ENCODE measurements at regions not wholly inside any gene's neighbourhood (a gene's known extent, or its start where the extent isn't known, plus 50 kb on each side); places are given as distances from the start of the nearest gene placed in this dataset.
"Not testable (repeated sequence)": the region's sequence is repeated elsewhere in the genome, so short reads cannot be mapped to it uniquely, and the experiment has no call there.

DNA sequence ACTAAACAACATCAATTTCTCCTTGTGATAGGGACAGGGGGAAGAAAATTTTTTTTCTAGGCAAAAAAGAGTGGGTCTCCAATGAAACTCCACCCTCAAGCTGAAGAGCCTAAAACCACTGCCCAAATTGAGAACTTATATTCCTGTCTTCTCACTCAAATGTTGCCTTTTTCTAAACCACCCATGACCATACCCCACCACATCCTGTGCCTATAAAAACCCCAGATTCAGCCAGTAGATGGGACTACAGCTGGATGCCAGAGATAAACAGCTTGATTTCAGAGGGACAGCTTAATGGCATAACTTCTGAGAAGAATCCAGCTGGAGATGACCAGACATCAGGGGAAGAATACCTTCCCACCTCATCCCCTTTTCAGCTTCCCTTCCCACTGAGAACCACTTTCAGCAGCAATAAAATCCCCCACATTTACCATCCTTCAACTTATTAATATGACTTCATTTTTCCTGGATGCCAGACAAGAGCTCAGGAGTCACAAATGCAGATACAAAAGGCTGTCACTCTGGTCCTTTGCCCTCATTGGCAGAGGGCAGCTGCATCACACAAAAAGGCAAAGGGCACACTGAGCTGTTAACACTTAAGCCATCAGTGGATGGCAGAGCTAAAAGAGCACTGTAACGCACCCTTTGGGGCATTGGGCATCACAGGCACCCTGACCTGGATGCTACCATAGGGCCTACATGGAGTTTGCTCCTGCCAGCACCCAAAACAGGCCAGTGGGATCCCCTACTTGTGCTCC, 972.5 kb upstream of the CTNND2 start:
- H3K9me3 Mint-ChIP-seq, result peaks cover 17 to 24% of the 10 kb centered on the region in 2 donors
- no peak for ATAC-seq

GRCh38 chr5:12870872-12871539, 966.8 kb upstream of the CTNND2 start:
- Mint-ChIP-seq H3K27ac (no peak overlapping the region), H3K36me3 (peaks cover 0 to 7% of the 10 kb centered on the region in 2 donors), H3K9me3 (peaks cover 17 to 22% of the 10 kb centered on the region in 2 donors)
- DNase-seq (ENCODE audit: low spot score in 2 of 2) (no peak), ATAC-seq (no peak)

More for the DNA sequence above, 972.5 kb upstream of the CTNND2 start:
- DNase-seq (ENCODE audit: low spot score in 2 of 2), result no peak
- H3K36me3 Mint-ChIP-seq, result peaks cover 0 to 7% of the 10 kb centered on the region in 2 donors
- H3K27ac Mint-ChIP-seq, result no peak overlapping the region

DNA sequence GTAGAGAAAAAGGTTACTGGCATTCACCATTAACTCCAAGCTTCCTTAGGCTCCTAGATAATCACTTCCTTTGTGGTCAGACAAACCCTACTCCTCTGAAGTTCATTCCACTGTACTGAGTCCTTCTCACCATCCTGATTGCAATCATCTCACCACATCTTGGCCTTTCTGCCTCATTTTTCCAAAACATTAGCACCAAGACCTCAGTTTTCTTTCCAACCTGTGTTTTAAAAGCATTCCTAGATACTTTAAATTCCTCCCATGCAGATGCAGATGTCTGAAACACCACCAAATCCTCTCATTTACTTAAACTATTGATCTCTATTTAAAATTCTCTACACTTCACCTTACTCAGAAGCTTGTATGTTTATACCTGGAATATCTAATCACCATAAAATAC, 961.3 kb upstream of the CTNND2 start:
- Mint-ChIP-seq H3K9me3 (peaks cover 14% of the 10 kb centered on the region in 2 donors), H3K27ac (no peak overlapping the region)
- DNase-seq (ENCODE audit: low spot score in 2 of 2), result no peak

DNA sequence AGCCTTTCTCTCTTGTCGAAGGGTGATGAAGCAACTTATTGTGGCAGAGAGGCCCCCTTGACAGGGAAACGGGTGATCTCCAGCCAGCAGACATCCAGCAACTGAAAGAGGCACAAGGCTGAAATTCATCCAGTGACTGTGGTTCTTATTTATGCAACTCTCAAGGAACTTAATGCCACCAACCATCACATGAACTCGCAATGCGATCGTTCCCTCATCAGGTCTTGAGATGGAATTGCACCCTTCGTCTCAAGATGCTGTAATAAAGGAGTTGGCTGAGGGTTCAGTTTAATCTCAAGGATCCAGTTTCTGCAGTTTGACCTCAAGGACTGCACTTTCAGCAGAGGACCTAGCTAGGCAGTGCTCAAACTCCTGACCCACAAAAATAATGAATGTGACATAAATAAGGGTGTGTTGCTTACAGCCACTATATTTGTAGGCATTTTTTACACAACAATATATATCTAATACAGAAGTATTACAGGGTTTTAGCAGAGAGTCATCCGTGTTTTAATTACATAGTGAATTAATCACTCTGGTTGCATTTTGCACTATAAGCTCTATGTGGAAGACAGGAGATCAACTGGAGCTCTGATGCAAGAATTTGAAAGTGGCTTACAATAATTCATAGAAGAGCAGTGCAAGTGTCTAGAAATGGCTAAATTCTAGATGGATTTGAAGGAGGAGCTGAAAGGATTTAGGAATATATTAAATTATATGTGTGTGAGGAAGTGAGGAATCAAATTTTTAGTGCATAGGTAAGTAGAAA, 957.8 kb upstream of the CTNND2 start:
- H3K36me3 Mint-ChIP-seq, result no peaks in the 10 kb centered on the region
- peaks cover 18 to 24% of the 10 kb centered on the region in 2 donors for H3K9me3 Mint-ChIP-seq
- DNase-seq (ENCODE audit: low spot score in 2 of 2), result no peak
- ATAC-seq, result no peak
- H3K27ac Mint-ChIP-seq, result no peak overlapping the region

More for the DNA sequence above, 961.3 kb upstream of the CTNND2 start:
- ATAC-seq, result no peak
- H3K36me3 Mint-ChIP-seq, result no peaks in the 10 kb centered on the region

- ATAC-seq; DNase-seq (ENCODE audit: low spot score in 2 of 2); H3K27ac Mint-ChIP-seq; H3K36me3 Mint-ChIP-seq: not testable (repeated sequence)
- H3K9me3 Mint-ChIP-seq, result peaks cover 22 to 30% of the 10 kb centered on the region in 2 donors
These were observed 951.9 kb upstream of the CTNND2 start for GRCh38 chr5:12856105-12856504.

GRCh38 chr5:12854386-12854785, 950.1 kb upstream of the CTNND2 start:
- peaks cover 21 to 26% of the 10 kb centered on the region in 2 donors for H3K9me3 Mint-ChIP-seq
- peaks cover 0 to 6% of the 10 kb centered on the region in 2 donors for H3K36me3 Mint-ChIP-seq
- H3K27ac Mint-ChIP-seq, result no peak overlapping the region
- ATAC-seq (no peak), DNase-seq (ENCODE audit: low spot score in 2 of 2) (no peak)

GRCh38 chr5:12851761-12852160, 947.5 kb upstream of the CTNND2 start:
- Mint-ChIP-seq H3K36me3 (peaks cover 0 to 6% of the 10 kb centered on the region in 2 donors), H3K9me3 (peaks cover 21 to 27% of the 10 kb centered on the region in 2 donors), H3K27ac (no peak overlapping the region)
- DNase-seq (ENCODE audit: low spot score in 2 of 2), result no peak
- no peak for ATAC-seq

DNA sequence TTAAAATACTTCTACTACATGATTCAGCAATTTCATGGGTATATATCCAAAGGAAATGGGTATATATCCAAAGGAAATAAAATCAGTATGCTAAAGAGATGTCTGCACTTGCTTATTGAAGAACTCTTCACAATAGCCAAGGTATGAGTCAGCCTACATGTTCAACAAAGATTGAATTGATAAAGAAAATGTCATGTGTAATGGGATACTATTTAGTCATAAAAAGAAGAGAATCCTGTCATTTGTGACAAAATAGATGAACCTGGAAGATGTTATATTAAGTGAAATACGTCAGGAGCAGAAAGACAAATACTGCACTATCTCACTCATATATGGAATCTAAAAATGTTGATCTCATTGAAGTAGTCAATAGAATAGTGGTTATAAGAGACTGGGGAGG, 944.5 kb upstream of the CTNND2 start:
- DNase-seq (ENCODE audit: low spot score in 2 of 2) (no peak), ATAC-seq (no peak)
- peaks cover 14 to 28% of the 10 kb centered on the region in 2 donors for H3K9me3 Mint-ChIP-seq
- H3K27ac Mint-ChIP-seq, result no peak overlapping the region
- H3K36me3 Mint-ChIP-seq, result peaks cover 0 to 6% of the 10 kb centered on the region in 2 donors

DNA sequence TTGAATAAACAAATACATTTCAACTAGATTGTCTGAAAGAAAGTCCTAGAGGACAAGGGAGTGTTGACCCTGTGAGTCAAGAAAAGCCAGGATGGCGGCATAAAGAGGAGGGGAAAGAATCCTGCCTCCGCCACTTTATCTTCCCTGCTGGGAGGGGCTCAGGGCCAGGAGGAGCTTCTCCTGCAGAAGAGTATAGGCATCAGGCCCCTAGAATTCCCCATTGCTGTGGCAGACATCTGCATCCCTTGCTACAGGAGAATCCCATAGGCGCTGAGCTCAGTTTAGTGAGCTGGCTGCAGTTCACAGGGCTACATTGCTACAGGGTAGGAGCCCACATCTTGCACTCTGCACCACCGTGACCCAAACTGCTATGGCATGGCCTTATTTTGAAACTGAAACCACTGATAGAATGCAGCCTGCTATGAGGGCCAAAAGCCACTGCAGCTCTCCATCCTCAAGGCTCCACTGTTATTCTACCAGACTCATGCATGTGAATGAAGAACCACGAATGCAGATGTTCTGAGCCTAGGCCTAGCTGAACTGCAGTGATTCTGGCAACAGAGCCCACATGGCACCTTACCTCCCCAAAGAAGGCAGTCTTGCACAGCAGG, 941.4 kb upstream of the CTNND2 start:
- DNase-seq (ENCODE audit: low spot score in 2 of 2), result no peak
- Mint-ChIP-seq H3K9me3 (peaks cover 9 to 19% of the 10 kb centered on the region in 2 donors), H3K36me3 (no peaks in the 10 kb centered on the region), H3K27ac (no peak overlapping the region)
- ATAC-seq, result no peak

DNA sequence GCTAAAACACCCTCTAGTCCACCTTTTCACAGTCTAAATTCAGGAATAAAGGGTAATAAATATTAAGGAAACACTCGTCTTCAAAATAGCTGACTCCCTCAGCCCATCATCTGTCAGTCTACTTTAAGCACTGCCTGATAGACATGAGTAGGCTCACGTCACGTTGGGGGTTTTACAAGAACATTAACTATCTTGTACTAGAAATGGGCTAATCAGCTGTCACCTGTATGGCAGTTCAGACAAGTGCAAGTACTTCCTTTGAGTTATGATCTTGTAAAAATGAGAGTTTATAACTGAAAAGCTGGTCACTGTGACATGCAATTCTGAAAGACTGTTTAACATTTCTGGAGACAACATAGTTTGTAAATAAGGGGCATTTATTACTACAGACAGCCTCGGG, 936.7 kb upstream of the CTNND2 start:
- DNase-seq (ENCODE audit: low spot score in 2 of 2), result no peak
- ATAC-seq, result no peak
- no peak overlapping the region for H3K27ac Mint-ChIP-seq
- H3K36me3 Mint-ChIP-seq, result no peaks in the 10 kb centered on the region
- peaks cover 14% of the 10 kb centered on the region in 2 donors for H3K9me3 Mint-ChIP-seq

GRCh38 chr5:12837592-12837991, 933.3 kb upstream of the CTNND2 start:
- H3K9me3 Mint-ChIP-seq, result peaks cover 22 to 29% of the 10 kb centered on the region in 2 donors
- no peaks in the 10 kb centered on the region for H3K36me3 Mint-ChIP-seq
- DNase-seq (ENCODE audit: low spot score in 2 of 2) (no peak), ATAC-seq (no peak)
- H3K27ac Mint-ChIP-seq, result no peak overlapping the region

- ATAC-seq, result no peak
- Mint-ChIP-seq H3K9me3 (peaks cover 27 to 35% of the 10 kb centered on the region in 2 donors), H3K36me3 (peaks cover 6 to 18% of the 10 kb centered on the region in 2 donors)
These were observed 920.9 kb upstream of the CTNND2 start for GRCh38 chr5:12825163-12825562.

GRCh38 chr5:12805165-12805698, 901.0 kb upstream of the CTNND2 start:
- peaks cover 6 to 7% of the 10 kb centered on the region in 2 donors for H3K9me3 Mint-ChIP-seq
- peaks cover 0 to 6% of the 10 kb centered on the region in 2 donors for H3K36me3 Mint-ChIP-seq
- no peak overlapping the region for H3K27ac Mint-ChIP-seq
- DNase-seq (ENCODE audit: low spot score in 2 of 2), result no peak
- ATAC-seq, result no peak

More at GRCh38 chr5:12825163-12825562, 920.9 kb upstream of the CTNND2 start:
- H3K27ac Mint-ChIP-seq, result no peak overlapping the region
- no peak for DNase-seq (ENCODE audit: low spot score in 2 of 2)

DNA sequence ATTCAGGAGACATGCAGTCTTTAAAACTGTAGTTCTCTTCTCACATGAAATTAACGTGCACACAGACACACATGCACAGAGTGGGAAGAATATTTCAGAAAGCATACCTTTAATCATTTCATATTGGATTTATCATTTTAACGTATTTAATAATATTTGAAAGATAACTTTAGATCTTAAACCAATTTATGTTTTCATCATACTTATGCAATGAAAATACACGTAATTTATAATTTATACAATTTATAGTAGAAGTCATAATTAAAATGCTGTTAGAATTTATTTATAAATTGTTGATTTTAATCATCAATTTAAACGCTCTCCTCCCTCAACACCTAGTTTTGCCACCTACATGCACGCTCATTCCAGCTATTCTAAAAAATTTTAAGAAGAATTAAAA, 894.9 kb upstream of the CTNND2 start:
- H3K9me3 Mint-ChIP-seq, result peaks cover 15 to 20% of the 10 kb centered on the region in 2 donors
- peaks cover 2 to 13% of the 10 kb centered on the region in 2 donors for H3K36me3 Mint-ChIP-seq
- DNase-seq (ENCODE audit: low spot score in 2 of 2), result no peak
- ATAC-seq, result no peak
- no peak overlapping the region for H3K27ac Mint-ChIP-seq

GRCh38 chr5:12795333-12795663, 891.1 kb upstream of the CTNND2 start:
- Mint-ChIP-seq H3K9me3 (peaks cover 19 to 25% of the 10 kb centered on the region in 2 donors), H3K27ac (no peak overlapping the region), H3K36me3 (peaks cover 6 to 17% of the 10 kb centered on the region in 2 donors)
- DNase-seq (ENCODE audit: low spot score in 2 of 2) (no peak), ATAC-seq (no peak)
